ENCODE measurements at regions not wholly inside any gene's neighbourhood (a gene's known extent, or its start where the extent isn't known, plus 50 kb on each side); places are given as distances from the start of the nearest gene placed in this dataset.

- TF ChIP-seq POLR2AphosphoS2 (IDR thresholded peaks at IDR 0.05; ENCODE audit: low read length) = no peak
- TF ChIP-seq CEBPB (tag; IDR thresholded peaks at IDR 0.05) = no peak
Measured at GRCh38 chr2:14114275-14114674, 518.2 kb upstream of the LRATD1 start (continued).

DNA sequence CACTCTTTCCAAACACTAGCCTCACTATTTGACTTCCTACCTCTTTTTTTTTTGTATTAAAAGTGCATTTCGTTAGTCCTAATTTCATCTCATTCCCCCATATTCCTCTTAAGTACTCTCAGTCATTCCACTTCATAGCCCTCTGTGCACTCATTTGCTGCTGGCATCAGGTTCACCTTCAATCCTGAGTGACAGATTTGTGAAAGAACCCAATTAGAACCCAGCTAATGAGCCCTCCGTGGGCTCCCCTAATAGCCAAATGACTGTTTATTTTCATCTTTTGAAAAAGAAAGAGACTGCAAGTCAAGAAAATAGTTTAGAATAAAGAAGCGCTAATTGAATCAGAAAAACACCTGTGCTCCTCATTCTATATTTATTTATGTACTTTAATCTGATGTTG, 512.1 kb upstream of the LRATD1 start:
- no peak overlapping the region for H3K4me3 ChIP-seq
- FAIRE-seq (no peak), DNase-seq (ENCODE audit: extremely low read depth in 1 of 4, low spot score in 3 of 4) (no peak), ATAC-seq (no peak)
- H2AFZ ChIP-seq (ENCODE audit: low read depth, low read length) = no peak overlapping the region
- TF ChIP-seq, protein P1, sequence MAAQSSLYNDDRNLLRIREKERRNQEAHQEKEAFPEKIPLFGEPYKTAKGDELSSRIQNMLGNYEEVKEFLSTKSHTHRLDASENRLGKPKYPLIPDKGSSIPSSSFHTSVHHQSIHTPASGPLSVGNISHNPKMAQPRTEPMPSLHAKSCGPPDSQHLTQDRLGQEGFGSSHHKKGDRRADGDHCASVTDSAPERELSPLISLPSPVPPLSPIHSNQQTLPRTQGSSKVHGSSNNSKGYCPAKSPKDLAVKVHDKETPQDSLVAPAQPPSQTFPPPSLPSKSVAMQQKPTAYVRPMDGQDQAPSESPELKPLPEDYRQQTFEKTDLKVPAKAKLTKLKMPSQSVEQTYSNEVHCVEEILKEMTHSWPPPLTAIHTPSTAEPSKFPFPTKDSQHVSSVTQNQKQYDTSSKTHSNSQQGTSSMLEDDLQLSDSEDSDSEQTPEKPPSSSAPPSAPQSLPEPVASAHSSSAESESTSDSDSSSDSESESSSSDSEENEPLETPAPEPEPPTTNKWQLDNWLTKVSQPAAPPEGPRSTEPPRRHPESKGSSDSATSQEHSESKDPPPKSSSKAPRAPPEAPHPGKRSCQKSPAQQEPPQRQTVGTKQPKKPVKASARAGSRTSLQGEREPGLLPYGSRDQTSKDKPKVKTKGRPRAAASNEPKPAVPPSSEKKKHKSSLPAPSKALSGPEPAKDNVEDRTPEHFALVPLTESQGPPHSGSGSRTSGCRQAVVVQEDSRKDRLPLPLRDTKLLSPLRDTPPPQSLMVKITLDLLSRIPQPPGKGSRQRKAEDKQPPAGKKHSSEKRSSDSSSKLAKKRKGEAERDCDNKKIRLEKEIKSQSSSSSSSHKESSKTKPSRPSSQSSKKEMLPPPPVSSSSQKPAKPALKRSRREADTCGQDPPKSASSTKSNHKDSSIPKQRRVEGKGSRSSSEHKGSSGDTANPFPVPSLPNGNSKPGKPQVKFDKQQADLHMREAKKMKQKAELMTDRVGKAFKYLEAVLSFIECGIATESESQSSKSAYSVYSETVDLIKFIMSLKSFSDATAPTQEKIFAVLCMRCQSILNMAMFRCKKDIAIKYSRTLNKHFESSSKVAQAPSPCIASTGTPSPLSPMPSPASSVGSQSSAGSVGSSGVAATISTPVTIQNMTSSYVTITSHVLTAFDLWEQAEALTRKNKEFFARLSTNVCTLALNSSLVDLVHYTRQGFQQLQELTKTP (IDR thresholded peaks at IDR 0.05; ENCODE audit: low read depth in 1 of 2, partially characterized antibody in 2 of 2) = no peak
- TF ChIP-seq SETDB1 (IDR thresholded peaks at IDR 0.05; ENCODE audit: low read length) (no peak), HDAC2 (IDR thresholded peaks at IDR 0.05) (no peak), MYNN (IDR thresholded peaks at IDR 0.05) (no peak), MYNN (CRISPR knock-in tag; IDR thresholded peaks at IDR 0.05) (no peak), MAFF (IDR thresholded peaks at IDR 0.05; ENCODE audit: low read length) (no peak)
- TF ChIP-seq, protein P2, sequence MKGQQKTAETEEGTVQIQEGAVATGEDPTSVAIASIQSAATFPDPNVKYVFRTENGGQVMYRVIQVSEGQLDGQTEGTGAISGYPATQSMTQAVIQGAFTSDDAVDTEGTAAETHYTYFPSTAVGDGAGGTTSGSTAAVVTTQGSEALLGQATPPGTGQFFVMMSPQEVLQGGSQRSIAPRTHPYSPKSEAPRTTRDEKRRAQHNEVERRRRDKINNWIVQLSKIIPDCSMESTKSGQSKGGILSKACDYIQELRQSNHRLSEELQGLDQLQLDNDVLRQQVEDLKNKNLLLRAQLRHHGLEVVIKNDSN (CRISPR knock-in tag; IDR thresholded peaks at IDR 0.05) = no peak
- H4K20me1 ChIP-seq (replicated peaks; ENCODE audit: control insufficient read depth, insufficient read depth, low read length) = no peaks in the 10 kb centered on the region
- intact Hi-C loops (cut with micrococcal nuclease) = no loop called here
- ChIA-PET CTCF (ENCODE audit: low intra/inter-chr PET ratio) (no interaction called here), POLR2A (no interaction called here)
- no TSS peak for BruUV-seq (replicated peaks)
- no peaks in the 10 kb centered on the region for H3K9me3 ChIP-seq (replicated peaks; ENCODE audit: control insufficient read depth, insufficient read depth, low read depth, low read length)
- no peaks in the 10 kb centered on the region for H3K36me3 ChIP-seq (ENCODE audit: control insufficient read depth, insufficient read depth, low read length)
- H3K4me2 ChIP-seq (ENCODE audit: insufficient read depth, low read length) = no peak overlapping the region
- WGBS (ENCODE audit: insufficient coverage, low coverage, missing lambda C conversion rate) = 0% methylated on average over 3 of the region's 3 CpGs
- in situ Hi-C loops (cut with MboI) = no loop called here
- no peak overlapping the region for H3K9ac ChIP-seq (ENCODE audit: insufficient read depth in 1 of 2, low read depth in 2 of 2, low read length in 2 of 2)
- no peaks in the 10 kb centered on the region for H3K27me3 ChIP-seq (ENCODE audit: control insufficient read depth in 2 of 2, insufficient read depth in 2 of 2, low read length in 2 of 2)
- no peaks in the 10 kb centered on the region for H3K4me1 ChIP-seq (replicated peaks in 1 of 2; ENCODE audit: control insufficient read depth in 2 of 2, insufficient read depth in 2 of 2, low read length in 2 of 2)
- H3K79me2 ChIP-seq (ENCODE audit: control insufficient read depth, insufficient read depth, low read length) = no peaks in the 10 kb centered on the region
- no peak overlapping the region for H3K27ac ChIP-seq (ENCODE audit: extremely low read depth, low read depth, low read length)
- no peaks in the 10 kb centered on the region for H3K9me1 ChIP-seq (ENCODE audit: control insufficient read depth, insufficient read depth, low read length)
